ENCODE measurements at regions not wholly inside any gene's neighbourhood (a gene's known extent, or its start where the extent isn't known, plus 50 kb on each side); places are given as distances from the start of the nearest gene placed in this dataset.

GRCh38 chr5:108649106-108649505 lies 98.6 kb upstream of the FER start:
- DNase-seq, result no peak

- peak; percentile 82 for DNase-seq
Observed at GRCh38 chr5:108642170-108642906, 105.4 kb upstream of the FER start.

GRCh38 chr5:108641596-108641995 lies 106.1 kb upstream of the FER start:
- no peak for DNase-seq

- DNase-seq, result no peak
Observed at GRCh38 chr5:108639366-108639765, 108.3 kb upstream of the FER start.

GRCh38 chr5:108638021-108638420 lies 109.7 kb upstream of the FER start:
- DNase-seq, result no peak

- DNase-seq, result no peak
Observed at GRCh38 chr5:108637134-108637533, 110.6 kb upstream of the FER start.

- DNase-seq, result no peak
Observed at GRCh38 chr5:108636135-108636853, 111.4 kb upstream of the FER start.

GRCh38 chr5:108634617-108635288 lies 112.9 kb upstream of the FER start:
- no peak for DNase-seq

GRCh38 chr5:108634010-108634616 lies 113.6 kb upstream of the FER start:
- DNase-seq, result peak; percentile 69

GRCh38 chr5:108629779-108630528 lies 117.7 kb upstream of the FER start:
- DNase-seq, result peak; percentile 26

- DNase-seq, result no peak
Observed at GRCh38 chr5:108625654-108626053, 122.0 kb upstream of the FER start.

- no peak for DNase-seq
Observed at GRCh38 chr5:108623826-108624225, 123.9 kb upstream of the FER start.

GRCh38 chr5:108620516-108620915 lies 127.2 kb upstream of the FER start:
- DNase-seq, result no peak

GRCh38 chr5:108619815-108620214 lies 127.9 kb upstream of the FER start:
- DNase-seq, result no peak

GRCh38 chr5:108617467-108618435 lies 129.9 kb upstream of the FER start:
- no peak for DNase-seq

- DNase-seq, result peak; percentile 13
Observed at GRCh38 chr5:108615216-108615615, 132.5 kb upstream of the FER start.

- DNase-seq, result no peak
Observed at GRCh38 chr5:108607421-108607820, 140.3 kb upstream of the FER start.

GRCh38 chr5:108606185-108606584 lies 141.5 kb upstream of the FER start:
- DNase-seq, result no peak

GRCh38 chr5:108602830-108603229 lies 144.9 kb upstream of the FER start:
- DNase-seq, result no peak

- DNase-seq, result no peak
Observed at GRCh38 chr5:108590799-108591198, 156.9 kb upstream of the FER start.

- DNase-seq, result peak; percentile 12
Observed at GRCh38 chr5:108588323-108588722, 159.4 kb upstream of the FER start.

Measured in tongue (tissue), 1 donor.